ENCODE measurements at regions not wholly inside any gene's neighbourhood (a gene's known extent, or its start where the extent isn't known, plus 50 kb on each side); places are given as distances from the start of the nearest gene placed in this dataset.

DNA sequence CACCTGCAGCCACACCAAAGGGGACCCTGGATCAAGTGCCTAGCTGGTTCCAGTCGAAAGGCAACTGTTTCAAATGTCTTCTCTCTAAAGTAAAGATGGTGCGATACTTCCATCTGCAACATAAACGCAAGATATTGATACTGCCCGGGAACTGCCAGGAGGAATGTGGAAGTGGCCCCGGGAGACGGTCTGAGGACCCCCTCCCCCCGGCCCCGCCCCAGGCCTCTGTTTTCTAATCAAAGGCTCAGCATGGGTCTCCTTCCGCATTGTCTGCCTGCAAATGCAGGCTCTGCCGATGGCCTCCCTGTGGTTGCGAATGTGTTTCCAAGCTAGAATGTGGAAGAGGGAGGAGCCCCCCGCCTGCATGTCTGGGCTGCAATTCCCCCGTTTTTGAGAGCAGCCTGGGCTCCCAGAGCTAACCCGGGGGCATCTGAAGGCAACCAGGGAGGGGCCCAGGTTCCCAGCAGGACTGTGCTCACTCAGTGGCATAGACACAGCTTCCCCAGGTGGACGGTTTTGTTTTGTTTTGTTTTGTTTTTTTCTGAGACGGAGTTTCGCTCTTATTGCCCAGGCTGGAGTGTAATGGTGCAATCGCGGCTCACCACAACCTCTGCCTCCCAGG lies 223.9 kb upstream of the PPP2R2D start:
- ATAC-seq: no peak

GRCh38 chr10:131677671-131678070 lies 223.1 kb upstream of the PPP2R2D start:
- ATAC-seq: no peak

GRCh38 chr10:131678171-131678570 lies 222.6 kb upstream of the PPP2R2D start:
- no peak for ATAC-seq

DNA sequence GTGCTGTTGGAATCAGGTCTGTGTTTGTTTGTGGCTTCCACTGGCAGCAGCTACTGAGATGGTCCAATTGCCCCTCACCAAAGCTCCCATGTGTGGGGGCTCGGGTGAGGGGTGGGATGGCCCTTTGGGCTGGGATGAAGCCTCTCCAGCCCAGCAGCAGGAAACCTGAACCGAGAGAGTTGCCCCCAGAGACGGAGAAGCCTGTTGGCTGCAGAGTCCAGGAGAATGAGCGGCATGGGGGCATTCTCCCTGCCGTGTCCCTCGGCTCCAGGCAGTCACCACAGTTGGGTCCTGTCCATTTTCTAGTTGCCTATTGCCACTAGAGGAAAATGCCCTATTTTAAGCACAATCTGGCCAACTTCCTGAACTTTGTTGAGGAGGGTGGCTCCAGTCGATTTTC lies 222.2 kb upstream of the PPP2R2D start:
- ATAC-seq: no peak

- no peak for ATAC-seq
Observed at GRCh38 chr10:131679926-131680325, 220.9 kb upstream of the PPP2R2D start.

- ATAC-seq: no peak
Observed at GRCh38 chr10:131681122-131681521, 219.7 kb upstream of the PPP2R2D start.

- no peak for ATAC-seq
Observed at GRCh38 chr10:131681656-131682055, 219.2 kb upstream of the PPP2R2D start.

- ATAC-seq: no peak
Observed at GRCh38 chr10:131682271-131682962, 218.4 kb upstream of the PPP2R2D start.

DNA sequence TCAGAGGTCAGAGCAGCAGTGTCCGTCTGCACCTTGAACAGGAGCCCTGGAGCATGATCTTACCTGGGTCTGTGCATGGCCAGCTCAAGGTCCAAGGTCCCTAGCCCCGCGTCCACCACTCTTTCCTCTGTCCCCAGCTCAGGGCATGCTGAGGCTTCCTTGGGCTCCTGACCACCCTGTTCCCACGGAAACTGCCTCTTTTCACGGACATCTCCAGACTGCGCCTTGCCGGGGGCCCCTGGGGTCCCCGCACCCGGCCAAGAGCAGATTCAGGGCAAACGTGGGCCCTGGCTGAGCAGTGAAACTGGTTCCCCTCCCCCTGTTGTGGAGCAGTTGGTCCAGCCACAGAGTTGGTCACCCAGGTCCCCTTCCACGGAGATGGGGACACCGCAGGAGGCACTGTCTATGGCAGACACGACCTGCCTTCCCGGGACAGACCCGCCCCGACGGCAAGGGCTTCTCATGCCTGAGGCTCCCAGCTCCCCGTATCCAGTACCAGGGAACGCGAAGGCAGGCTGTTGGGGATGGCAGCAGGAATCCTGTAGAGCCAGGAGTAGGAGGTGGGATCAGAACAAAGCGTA lies 217.4 kb upstream of the PPP2R2D start:
- ATAC-seq: no peak

DNA sequence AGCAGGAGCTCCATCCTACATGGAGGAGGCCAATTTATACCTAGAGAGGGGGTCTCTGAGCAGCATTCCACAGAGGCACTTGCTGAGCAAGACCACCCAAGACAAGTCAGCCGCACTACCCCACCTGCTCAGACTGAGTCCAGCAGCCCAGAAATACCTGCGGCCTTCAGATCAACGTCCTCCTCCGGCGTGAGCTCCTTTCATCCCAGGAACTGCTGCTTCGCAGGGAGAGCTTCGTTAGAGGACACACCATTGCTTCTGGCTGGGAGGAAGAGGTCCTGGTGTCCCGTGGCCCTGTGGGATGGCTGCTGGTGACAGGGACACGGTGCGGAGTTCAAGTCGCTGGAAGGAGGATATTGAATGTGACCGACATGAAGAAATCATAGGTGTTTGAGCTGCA lies 216.9 kb upstream of the PPP2R2D start:
- ATAC-seq: no peak

DNA sequence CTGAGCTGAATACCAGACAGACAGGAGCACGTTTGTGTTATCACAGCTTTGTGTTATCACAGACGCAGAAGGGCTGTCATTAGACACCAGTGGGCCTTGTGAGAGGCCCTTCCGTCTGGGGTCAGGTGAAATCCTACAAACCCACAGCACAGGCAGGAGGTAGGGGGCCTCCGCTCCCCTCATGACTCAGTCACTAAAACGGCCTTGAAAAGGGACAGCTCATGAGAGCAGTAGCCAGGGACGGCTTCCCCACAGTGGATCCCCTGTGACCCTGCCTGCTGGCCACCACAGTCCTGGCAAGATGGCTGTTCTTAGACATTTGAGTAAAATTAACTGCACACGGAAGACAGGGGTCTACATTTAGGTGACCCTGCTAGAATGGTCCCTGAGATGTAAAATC lies 215.8 kb upstream of the PPP2R2D start:
- no peak for ATAC-seq

GRCh38 chr10:131685576-131685975 lies 215.2 kb upstream of the PPP2R2D start:
- no peak for ATAC-seq

DNA sequence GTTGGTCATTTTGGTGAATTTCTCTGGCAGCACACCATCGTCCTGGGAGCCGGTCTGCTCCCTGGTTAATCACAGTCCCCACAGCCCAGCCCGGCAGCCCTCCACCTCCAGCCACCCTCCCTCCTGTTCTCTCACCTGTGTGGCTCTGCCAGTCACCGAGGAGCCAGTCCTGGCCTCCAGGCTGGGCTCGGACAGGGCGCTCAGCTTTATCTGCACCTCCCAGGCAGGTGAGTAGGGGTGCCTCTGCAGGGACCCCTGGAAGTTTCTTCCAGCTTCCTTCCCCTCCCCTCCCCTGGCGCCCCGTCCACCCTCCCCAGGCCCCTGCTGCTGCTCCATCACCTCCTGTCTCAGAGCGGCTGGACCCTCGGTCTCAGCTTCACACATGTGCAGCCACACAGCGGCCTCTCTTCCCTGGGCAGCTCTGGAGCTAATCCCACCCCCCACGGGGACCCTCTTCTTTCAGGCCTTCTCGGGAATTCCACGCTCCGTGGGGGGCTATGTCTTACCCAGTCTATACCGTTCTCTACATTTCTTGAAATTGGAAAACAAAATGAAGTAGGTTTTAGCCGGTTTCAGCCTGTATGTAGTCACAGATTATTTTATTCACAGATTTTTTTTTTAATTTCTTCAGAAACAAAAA lies 213.9 kb upstream of the PPP2R2D start:
- ATAC-seq: no peak

DNA sequence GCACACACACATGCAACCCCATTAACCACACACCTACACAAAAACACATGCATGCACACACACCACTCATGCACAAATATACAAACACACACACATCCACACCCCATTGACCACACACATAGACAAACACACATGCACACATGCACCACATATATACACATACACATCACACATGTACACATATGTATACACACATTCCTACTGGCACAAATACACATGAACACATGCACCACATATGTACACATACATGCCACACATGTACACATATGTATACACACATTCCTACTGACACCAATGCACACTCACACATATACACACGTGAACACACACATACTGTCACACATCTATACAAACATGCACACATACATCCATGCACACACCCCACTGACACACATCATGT lies 212.5 kb upstream of the PPP2R2D start:
- no peak for ATAC-seq

DNA sequence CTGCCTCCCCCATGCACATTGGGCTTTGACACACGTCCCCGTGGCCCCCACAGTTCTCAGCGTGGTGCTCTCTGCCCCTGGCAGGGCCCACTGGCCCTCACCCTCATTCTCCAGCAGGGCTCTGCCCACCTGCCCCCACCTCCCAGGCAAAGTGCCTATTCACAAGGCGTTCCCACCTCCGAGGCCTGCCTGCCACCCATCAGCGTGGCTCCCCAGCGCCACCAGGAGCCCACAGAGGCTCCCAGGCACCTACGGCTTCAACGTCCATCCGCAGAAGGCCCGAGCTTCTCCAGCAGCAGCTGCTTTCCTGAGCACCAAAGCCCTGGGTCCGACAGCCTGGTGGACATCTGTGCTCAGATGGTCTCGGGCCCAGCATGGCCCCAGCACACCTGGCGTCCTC lies 211.8 kb upstream of the PPP2R2D start:
- ATAC-seq: no peak

DNA sequence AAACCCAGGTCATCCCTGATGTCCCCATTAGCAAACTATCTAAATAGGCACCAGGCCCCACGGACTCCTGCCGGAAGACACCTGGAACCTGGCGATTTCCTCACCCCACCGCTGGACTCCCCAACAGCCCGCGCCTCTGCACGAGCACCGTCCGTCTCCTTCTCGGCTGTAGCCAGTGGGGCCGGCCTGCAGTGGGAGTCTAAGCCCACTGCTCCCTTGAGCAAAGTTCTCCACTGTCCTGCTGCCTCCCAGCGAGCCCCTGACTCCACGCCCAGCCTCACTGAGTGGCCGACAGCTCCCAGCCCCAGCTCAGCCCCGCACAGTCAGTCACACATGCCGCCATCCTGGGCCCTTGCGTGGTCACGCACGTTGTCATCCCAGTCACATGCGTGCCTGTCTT lies 211.3 kb upstream of the PPP2R2D start:
- ATAC-seq: no peak

DNA sequence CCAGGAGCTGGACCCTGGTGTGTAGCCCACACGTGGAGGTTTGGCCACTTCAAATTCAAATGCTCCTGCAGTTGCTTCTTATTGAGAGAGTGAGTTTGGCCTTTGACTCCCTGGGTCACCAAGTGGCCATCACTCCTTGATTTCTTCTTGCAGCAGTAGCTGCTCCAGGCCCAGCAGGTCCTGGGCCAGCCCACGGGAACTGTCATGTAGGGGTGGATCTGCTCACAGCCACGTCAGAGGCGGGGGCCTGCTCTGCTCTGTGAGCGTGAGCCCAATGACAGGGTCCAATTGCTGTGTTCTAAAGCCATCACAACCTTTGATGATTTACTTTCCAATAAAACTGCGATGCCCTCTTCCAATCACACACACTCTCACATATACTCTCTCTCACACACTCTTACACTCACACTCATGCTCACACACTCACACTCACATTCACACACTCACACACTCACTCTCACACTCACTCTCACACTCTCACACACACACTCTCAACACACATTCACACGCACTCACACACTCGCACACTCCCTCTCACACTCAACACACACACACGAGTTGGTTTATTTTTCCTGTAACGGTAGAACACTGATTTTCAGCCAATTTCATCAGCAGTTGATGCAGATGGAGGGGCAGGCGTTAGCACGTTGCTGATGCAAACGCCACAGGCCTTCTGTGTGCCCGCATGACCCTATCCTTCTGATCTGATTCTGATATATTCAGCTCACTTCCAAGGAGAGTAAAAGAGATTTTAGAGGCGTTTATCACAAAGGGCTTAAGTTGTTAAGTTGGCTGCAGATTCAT lies 210.7 kb upstream of the PPP2R2D start:
- ATAC-seq: no peak

- no peak for ATAC-seq
Observed at GRCh38 chr10:131690805-131691239, 210.0 kb upstream of the PPP2R2D start.

- ATAC-seq: no peak
Observed at GRCh38 chr10:131691481-131692090, 209.2 kb upstream of the PPP2R2D start.

GRCh38 chr10:131692176-131692575 lies 208.6 kb upstream of the PPP2R2D start:
- ATAC-seq: no peak

DNA sequence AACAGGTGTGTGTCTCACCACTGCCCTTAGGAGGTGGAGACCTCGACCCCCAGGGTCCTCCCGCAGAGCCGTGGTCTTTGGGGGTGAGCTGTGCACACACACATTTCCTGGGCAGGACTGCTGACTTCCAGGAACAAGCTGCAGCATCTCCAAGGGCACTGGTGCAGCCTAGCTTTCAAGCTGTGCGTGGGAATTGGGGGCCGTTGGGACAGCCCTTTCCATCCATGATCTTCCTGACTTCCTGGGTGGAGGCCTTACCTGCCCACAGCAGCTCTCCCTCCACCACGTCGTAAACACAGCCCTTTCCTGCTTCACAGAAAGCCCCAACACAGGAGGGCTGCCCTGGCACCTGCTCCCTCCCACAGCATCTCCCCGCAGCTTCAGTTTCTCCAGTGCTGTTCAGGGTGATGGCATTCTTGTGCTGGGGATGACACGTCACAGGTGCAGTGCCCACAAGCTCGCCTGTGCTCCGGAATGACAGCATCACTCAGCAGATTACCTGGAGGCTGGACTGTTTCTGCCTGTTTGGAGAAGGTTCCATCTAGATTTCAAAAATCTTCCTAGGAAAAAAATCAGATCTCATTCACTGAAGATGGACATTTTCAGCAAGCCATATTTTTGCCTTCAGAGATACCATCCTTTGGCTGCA lies 208.0 kb upstream of the PPP2R2D start:
- ATAC-seq: no peak

DNA sequence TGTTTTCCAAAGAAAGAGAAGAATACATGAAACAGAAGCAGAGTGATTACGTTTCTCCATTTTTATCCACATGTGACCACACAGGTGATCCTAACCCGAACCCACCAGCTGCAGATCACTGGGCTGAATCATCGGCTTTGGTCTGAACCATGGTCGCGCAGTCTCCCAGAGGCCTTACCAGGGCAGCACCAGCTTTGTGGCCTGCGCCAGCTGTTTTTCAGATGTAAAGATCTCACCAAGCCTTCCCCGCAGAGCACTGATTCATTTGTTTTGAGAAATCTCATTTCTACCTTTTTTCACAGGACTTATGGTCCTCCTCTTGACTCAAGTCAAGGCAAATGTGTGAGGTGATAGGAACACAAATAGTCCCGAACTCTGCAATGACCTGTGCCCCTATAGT lies 207.0 kb upstream of the PPP2R2D start:
- no peak for ATAC-seq

All from activated CD4-positive, CD25-positive, alpha-beta regulatory T cell treated with anti-CD3 and anti-CD28 coated beads, Interleukin-2, amount 50 U/mL, for 24 hours (primary cell).